ENCODE measurements at regions not wholly inside any gene's neighbourhood (a gene's known extent, or its start where the extent isn't known, plus 50 kb on each side); places are given as distances from the start of the nearest gene placed in this dataset.

- peak in 1 of 2 experiments; percentile 50 for DNase-seq
Measured at GRCh38 chr1:8202182-8202905, 115.6 kb upstream of the SLC45A1 start.

GRCh38 chr1:8201331-8201861 is 116.5 kb upstream of the SLC45A1 start:
- DNase-seq = no peak

DNA sequence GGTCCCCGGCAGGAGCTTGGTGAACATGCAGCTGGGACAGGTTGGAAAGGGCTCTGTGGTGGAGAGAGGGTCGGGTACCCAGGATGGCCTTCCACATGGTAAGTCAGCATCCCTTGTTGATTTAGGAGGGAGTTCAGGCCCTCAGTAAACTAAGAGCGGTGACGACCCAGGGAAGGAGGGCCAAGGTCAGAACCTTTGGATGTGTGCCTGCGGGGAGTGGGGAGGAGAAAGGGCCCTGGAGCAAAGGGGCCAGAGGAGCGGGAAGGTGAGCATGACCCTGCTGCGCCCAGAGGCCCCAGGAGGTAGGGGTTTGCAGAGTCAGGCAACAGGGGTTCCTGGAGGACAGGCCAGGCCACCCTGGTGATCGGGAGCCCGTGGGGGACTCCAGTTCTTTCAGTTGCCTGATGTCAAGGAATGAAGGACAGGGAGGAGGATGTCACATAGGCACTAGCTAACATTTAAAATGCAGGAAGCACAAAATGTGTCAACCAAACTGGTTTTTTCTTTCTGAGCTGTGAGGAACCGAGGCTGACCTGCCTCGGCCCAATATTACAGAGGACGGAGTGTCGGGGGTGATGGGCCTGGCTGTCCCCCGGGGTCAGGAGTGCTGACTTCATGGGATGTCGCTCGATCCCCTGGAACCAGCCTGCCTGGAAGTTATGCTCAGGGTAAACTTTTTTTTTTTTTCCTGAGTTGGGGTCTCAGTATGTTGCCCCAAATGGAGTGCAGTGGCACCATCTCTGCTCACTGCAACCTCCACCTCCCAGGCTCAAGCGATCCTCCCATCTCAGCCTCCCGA is 117.4 kb upstream of the SLC45A1 start:
- DNase-seq = no peak

GRCh38 chr1:8198522-8198921 is 119.4 kb upstream of the SLC45A1 start:
- no peak for DNase-seq

- no peak for DNase-seq
Measured at GRCh38 chr1:8197493-8198282, 120.2 kb upstream of the SLC45A1 start.

GRCh38 chr1:8194481-8195227 is 123.3 kb upstream of the SLC45A1 start:
- DNase-seq = peak; percentile 89 to 92

- peak; percentile 50 to 59 for DNase-seq
Measured at GRCh38 chr1:8193840-8194406, 124.0 kb upstream of the SLC45A1 start.

DNA sequence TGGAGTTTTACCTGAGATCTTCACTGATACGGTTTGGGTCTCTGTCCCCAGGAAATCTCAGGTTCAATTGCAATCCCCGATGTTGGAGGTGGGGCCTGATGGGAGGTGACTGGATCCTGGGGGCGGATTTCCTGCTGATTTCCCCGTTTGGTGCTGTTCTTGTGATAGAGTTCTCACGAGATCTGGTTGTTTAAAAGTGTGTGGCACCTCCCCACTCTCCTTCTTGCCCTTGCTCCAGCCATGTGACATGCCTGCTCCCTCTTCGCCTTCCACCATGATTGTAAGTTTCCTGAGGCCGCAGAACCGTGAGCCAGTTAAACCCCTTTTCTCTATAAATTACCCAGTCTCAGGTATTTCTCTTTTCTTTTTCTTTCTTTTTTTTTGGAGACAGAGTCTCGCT is 126.4 kb upstream of the SLC45A1 start:
- DNase-seq = no peak

DNA sequence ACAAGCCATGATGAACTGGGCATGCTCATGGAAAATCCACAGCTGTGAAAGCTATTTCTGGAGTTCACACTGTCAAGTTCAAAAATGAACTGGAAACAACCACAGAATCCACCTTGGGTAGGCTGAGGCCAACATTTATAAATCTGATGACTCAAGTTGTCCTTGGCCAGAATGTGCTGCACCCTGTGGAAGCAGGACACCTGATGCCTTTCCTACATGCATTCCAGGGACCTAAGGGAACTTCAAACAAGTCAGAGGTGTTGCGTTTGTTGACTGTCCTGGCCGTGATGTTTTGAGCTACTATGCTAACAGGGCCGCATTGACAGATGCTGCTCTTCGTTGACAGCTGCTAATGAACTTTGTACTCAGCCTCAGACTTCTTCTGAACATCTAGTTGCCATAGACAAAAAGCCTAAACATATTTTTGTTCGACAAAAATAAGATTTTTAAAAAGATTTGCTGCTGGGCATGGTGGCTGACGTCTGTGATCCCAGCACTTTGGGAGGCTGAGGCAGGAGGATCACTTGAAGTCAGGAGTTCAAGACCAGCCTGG is 127.9 kb upstream of the SLC45A1 start:
- DNase-seq = no peak

DNA sequence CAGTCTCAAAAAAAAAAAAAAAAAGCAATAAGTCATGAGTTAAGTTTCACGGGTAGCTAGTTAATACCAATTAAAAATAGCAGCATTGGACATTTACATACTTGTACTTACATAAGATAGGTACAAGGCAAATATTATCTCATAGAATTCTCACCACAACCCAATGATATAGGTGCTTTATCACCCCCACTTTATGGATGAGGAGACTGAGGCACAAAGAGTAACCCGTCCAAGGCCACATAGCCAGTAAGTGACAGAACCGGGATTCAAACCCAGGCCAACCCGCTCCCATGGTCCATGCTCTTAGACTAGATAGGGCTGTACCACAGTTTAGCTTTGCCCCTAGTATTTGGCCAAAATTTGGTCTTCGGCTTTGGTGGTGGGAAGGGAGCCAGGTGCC is 132.5 kb upstream of the SLC45A1 start:
- no peak for DNase-seq

DNA sequence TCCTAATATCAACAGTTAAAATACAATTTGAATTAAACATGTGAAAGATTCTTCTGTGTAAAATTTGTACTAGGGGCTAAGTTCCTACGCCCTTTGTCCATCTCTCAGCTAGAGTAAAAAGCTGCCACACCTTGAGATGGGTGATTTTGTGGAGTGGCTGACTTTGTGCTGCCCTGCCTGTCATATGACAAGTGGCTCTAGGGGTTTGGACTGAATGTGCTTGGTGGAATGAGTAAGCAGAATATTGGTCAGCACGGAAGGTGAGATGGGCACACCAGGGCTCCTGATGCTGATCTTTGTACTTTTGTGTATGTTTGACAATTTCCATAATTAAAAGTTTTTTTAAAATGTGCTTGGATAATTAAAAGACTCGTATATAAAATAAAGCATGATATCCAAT is 133.6 kb upstream of the SLC45A1 start:
- no peak for DNase-seq

DNA sequence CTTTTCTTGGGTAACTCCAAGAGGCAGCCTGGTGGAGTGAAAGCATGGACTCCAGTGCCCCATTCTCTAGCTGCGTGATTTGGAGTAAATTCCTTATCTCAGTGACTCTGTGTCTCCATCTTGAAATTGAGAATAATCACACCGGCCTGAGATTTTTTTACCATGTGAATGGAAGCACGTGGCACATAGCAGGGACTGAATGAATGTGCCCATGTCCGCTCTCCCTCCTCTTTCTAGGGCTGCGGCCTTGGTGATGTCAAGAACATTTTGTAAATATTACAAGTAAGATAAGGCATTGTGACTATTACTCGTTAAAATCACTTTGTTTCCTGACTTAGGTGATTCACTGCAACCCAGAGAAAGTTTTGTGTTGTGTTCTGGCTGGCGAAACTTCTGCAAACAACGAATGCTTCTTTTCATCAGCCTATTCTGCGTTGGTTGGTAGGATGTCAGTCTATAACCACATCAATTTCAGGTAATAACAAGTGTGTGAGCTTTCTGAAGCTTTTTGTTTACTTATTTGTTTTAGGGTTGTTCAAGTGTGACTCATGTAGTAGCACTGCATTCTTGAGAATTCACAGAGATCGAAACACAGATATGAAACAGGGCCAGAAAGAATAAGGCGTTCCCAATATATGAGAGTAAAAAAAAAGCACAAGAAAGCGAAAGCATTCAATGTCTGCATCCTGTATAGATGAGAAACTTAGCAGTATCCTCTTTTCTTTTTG is 135.7 kb upstream of the SLC45A1 start:
- no peak for DNase-seq

- DNase-seq = no peak
Measured at GRCh38 chr1:8179132-8179793, 138.7 kb upstream of the SLC45A1 start.

GRCh38 chr1:8176279-8176678 is 141.6 kb upstream of the SLC45A1 start:
- DNase-seq = no peak

GRCh38 chr1:8174807-8175206 is 143.1 kb upstream of the SLC45A1 start:
- DNase-seq = no peak

GRCh38 chr1:8171751-8172464 is 145.8 kb upstream of the ERRFI1 start:
- DNase-seq = no peak

- DNase-seq = no peak
Measured at GRCh38 chr1:8170059-8170835, 144.1 kb upstream of the ERRFI1 start.

- DNase-seq = peak in 1 of 2 experiments; percentile 44
Measured at GRCh38 chr1:8169364-8170058, 143.4 kb upstream of the ERRFI1 start.

Measured in NCI-H526 (cell line).